ENCODE measurements at regions not wholly inside any gene's neighbourhood (a gene's known extent, or its start where the extent isn't known, plus 50 kb on each side); places are given as distances from the start of the nearest gene placed in this dataset.

DNA sequence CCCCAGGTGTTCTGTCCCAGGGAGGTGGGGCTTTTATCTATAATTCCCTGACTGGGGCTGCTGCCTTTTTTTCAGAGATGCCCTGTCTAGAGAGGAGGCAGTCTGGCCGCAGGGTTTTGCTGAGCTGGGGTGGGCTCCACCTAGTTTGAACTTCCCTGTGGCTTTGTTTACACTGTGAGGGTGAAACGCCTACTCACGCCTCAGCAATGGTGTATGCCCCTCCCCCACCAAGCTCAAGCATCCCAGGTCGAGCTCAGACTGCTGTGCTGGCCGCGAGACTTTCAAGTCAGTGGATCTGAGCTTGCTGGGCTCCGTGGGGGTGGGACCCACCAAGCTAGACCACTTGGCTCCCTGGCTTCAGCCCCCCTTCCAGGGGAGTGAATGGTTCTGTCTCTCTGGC, 124.3 kb downstream of the CENPF start:
- H3K36me3 ChIP-seq = no peaks in the 10 kb centered on the region
- H3K4me3 ChIP-seq = no peak overlapping the region
- H3K27me3 ChIP-seq = no peaks in the 10 kb centered on the region
- H3K9me3 ChIP-seq = peaks cover 0 to 10% (median under 1%) of the 10 kb centered on the region in 4 donors
- H3K4me1 ChIP-seq = no peaks in the 10 kb centered on the region
- WGBS, 5 donors = 7 to 31% (median 16%) methylated on average over 7 of the region's 7 CpGs
- intact Hi-C loops (cut with DNase I; ENCODE audit: low total_unique reads) = no loop called here
- peak in 1 of 2 donors; percentile 20 for DNase-seq
- H3K27ac ChIP-seq = no peak overlapping the region
- TF ChIP-seq POLR2A (IDR thresholded peaks at IDR 0.05) (no peak), EP300 (IDR thresholded peaks at IDR 0.05) (no peak), POLR2AphosphoS5 (IDR thresholded peaks at IDR 0.05) (no peak)
- TF ChIP-seq, protein P1, sequence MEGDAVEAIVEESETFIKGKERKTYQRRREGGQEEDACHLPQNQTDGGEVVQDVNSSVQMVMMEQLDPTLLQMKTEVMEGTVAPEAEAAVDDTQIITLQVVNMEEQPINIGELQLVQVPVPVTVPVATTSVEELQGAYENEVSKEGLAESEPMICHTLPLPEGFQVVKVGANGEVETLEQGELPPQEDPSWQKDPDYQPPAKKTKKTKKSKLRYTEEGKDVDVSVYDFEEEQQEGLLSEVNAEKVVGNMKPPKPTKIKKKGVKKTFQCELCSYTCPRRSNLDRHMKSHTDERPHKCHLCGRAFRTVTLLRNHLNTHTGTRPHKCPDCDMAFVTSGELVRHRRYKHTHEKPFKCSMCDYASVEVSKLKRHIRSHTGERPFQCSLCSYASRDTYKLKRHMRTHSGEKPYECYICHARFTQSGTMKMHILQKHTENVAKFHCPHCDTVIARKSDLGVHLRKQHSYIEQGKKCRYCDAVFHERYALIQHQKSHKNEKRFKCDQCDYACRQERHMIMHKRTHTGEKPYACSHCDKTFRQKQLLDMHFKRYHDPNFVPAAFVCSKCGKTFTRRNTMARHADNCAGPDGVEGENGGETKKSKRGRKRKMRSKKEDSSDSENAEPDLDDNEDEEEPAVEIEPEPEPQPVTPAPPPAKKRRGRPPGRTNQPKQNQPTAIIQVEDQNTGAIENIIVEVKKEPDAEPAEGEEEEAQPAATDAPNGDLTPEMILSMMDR (IDR thresholded peaks at IDR 0.05) = no peak

DNA sequence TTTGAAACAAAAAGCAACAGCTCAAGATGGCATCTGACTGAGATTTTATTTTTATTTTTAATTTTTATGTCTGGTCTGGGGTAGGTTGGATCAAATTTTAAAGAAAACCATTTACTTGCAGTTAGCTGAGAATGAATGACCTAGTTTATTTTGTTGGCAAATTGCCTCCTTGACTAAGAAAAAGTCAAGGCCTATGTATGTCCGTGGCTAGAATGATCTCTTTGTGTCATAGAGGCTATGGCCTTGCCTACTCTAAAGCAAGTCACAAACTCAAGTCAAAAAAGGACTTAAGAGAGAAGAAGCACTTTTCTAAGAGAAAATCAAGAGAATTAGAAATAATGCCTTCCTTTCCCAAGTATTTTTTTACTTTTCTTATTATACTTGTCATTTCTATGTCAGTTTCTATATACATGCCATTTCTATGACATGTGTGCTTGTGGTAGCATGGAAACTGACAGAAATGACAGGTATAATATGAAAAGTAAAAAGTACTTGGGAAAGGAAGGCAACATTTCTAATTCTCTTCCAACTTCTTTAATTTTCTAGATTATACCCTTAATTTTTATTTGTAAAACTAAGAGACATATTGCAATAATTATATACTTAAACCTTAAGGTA, 136.7 kb downstream of the CENPF start:
- H3K27ac ChIP-seq = no peak overlapping the region
- H3K36me3 ChIP-seq = no peaks in the 10 kb centered on the region
- intact Hi-C loops (cut with DNase I; ENCODE audit: low total_unique reads) = no loop called here
- H3K4me3 ChIP-seq = no peak overlapping the region
- no peaks in the 10 kb centered on the region for H3K4me1 ChIP-seq
- peak in 1 of 2 donors; percentile 11 for DNase-seq
- no peaks in the 10 kb centered on the region for H3K27me3 ChIP-seq
- 32 to 64% (median 47%) methylated on average over 1 of the region's 1 CpG for WGBS, 5 donors
- no peaks in the 10 kb centered on the region for H3K9me3 ChIP-seq
- TF ChIP-seq EP300 (IDR thresholded peaks at IDR 0.05) (no peak), POLR2A (IDR thresholded peaks at IDR 0.05) (no peak), POLR2AphosphoS5 (IDR thresholded peaks at IDR 0.05) (no peak)

DNA sequence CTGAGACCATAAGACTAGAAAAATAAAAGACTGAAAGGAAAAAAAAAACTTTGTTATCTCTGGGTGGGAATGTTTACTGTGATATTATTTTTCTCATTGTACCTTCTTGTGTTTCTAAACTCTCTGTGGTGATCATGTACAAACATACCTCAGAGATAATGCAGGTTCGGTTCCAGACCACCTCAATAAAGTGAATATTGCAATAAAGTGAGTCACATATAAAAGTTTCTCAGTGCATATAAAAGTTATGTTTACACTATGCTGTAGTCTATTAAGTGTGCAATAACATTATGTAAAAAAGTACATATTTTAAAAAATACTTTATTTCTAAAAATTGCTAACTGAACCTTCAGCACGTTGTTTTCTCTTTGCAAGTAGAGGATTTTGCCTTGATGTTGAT, 137.5 kb downstream of the CENPF start:
- Histone ChIP-seq H3K4me1 (no peaks in the 10 kb centered on the region), H3K9me3 (no peaks in the 10 kb centered on the region), H3K36me3 (no peaks in the 10 kb centered on the region), H3K4me3 (no peak overlapping the region), H3K27me3 (no peaks in the 10 kb centered on the region), H3K27ac (no peak overlapping the region)
- intact Hi-C loops (cut with DNase I; ENCODE audit: low total_unique reads) = no loop called here
- 56 to 75% (median 70%) methylated on average over 2 of the region's 2 CpGs for WGBS, 5 donors
- TF ChIP-seq POLR2AphosphoS5 (IDR thresholded peaks at IDR 0.05) = no peak
- no peak for TF ChIP-seq POLR2A (IDR thresholded peaks at IDR 0.05)
- no peak for TF ChIP-seq EP300 (IDR thresholded peaks at IDR 0.05)
- TF ChIP-seq, protein P1 (IDR thresholded peaks at IDR 0.05) = no peak
- no peak for DNase-seq

DNA sequence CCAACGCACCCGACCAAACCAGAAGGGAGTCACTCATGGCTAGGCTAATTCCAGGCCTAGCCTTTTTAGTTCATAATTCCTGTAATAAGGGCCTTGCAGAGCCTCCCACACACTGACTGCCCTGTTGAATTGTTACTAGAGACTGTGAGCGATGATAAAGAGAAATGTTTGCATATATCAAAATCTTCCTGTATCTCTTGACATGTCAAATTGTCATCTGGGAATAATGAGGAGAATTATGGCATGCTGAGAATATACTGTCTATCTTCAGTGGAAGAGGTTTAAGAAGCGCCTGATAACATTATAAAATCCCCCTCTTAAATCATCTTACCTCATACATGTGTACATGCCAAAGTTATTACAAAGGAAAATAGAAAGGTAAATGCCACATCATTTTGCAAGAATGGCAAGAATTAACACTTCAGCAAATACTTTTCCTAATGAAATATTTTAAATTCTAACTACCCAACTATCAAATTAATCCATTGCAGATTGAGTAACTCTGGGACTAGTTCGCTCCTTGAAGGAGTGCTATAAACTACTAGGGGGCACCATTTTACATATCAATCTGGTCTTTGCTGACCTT, 144.1 kb downstream of the CENPF start:
- no peak overlapping the region for H3K27ac ChIP-seq
- H3K36me3 ChIP-seq = no peaks in the 10 kb centered on the region
- intact Hi-C loops (cut with DNase I; ENCODE audit: low total_unique reads) = no loop called here
- no peaks in the 10 kb centered on the region for H3K9me3 ChIP-seq
- no peak for DNase-seq
- WGBS, 5 donors = 88 to 94% (median 93%) methylated on average over 5 of the region's 5 CpGs
- no peak overlapping the region for H3K4me3 ChIP-seq
- H3K27me3 ChIP-seq = no peaks in the 10 kb centered on the region
- no peak for TF ChIP-seq POLR2A (IDR thresholded peaks at IDR 0.05)
- TF ChIP-seq, protein P1 (IDR thresholded peaks at IDR 0.05) = no peak
- TF ChIP-seq EP300 (IDR thresholded peaks at IDR 0.05) = no peak
- TF ChIP-seq POLR2AphosphoS5 (IDR thresholded peaks at IDR 0.05) = no peak
- no peaks in the 10 kb centered on the region for H3K4me1 ChIP-seq
